GM12891 (cell line): ENCODE measurements at regions not wholly inside any gene's neighbourhood (a gene's known extent, or its start where the extent isn't known, plus 50 kb on each side); places are given as distances from the start of the nearest gene placed in this dataset.

Experiments
- DNase-seq: peaks from one replicate; pipeline ENCODE4 v3.0.0; 2011; ENCODE audit warnings: low spot score; ENCODE audit not compliant: insufficient read length
- FAIRE-seq: peaks from 2 replicates; lab custom pipeline; 2011; peaks lifted over from hg19 to GRCh38; lab: Jason Lieb, UNC
- PAX5 ChIP-seq: IDR thresholded peaks from 2 replicates; pipeline ENCODE4 v1.6.1; 2011; ENCODE audit warnings: low read length, moderate library complexity, mild to moderate bottlenecking; ENCODE audit not compliant: insufficient read depth, severe bottlenecking
- POLR2A ChIP-seq: IDR thresholded peaks from 2 replicates; pipeline ENCODE4 v1.6.1; 2011; ENCODE audit warnings: low read depth, low read length, control low read depth
- POLR2AphosphoS5 ChIP-seq: IDR thresholded peaks from 2 replicates; pipeline ENCODE4 v1.6.1; 2011; ENCODE audit warnings: low read depth, low read length, control low read depth
- POU2F2 ChIP-seq: IDR thresholded peaks from 2 replicates; pipeline ENCODE4 v1.6.1; 2011; ENCODE audit warnings: low read depth, mild to moderate bottlenecking, control low read depth, low read length, moderate library complexity
- SPI1 ChIP-seq: IDR thresholded peaks from 2 replicates; pipeline ENCODE4 v1.6.1; 2011; ENCODE audit warnings: low read depth, low read length, control low read depth
- TAF1 ChIP-seq: IDR thresholded peaks from 2 replicates; pipeline ENCODE4 v1.6.1; 2011; ENCODE audit warnings: low read depth, low read length, control low read depth

- no peak for DNase-seq
- TF ChIP-seq POLR2AphosphoS5: no peak
- no peak for TF ChIP-seq SPI1
- TF ChIP-seq POU2F2: no peak
- TF ChIP-seq PAX5: no peak
- TF ChIP-seq POLR2A: no peak
- no peak for TF ChIP-seq TAF1
- no peak for FAIRE-seq
Observed at GRCh38 chr17:82998637-82999036, 80.8 kb upstream of the METRNL start.

- DNase-seq (no peak), FAIRE-seq (no peak)
- TF ChIP-seq POLR2AphosphoS5: no peak
- TF ChIP-seq TAF1: no peak
- TF ChIP-seq POLR2A: no peak
- no peak for TF ChIP-seq POU2F2
- TF ChIP-seq SPI1: no peak
- no peak for TF ChIP-seq PAX5
Observed at GRCh38 chr17:83000738-83001137, 78.7 kb upstream of the METRNL start.

GRCh38 chr17:83002118-83002805, 77.1 kb upstream of the METRNL start:
- FAIRE-seq: no peak
- no peak for DNase-seq
- TF ChIP-seq POU2F2 (no peak), SPI1 (no peak), POLR2A (no peak), POLR2AphosphoS5 (no peak), PAX5 (no peak), TAF1 (no peak)

GRCh38 chr17:83004791-83005380, 74.5 kb upstream of the METRNL start:
- TF ChIP-seq PAX5 (no peak), TAF1 (no peak), SPI1 (no peak), POLR2A (no peak)
- DNase-seq (peak; percentile 7), FAIRE-seq (no peak)

GRCh38 chr17:83005639-83006038, 73.8 kb upstream of the METRNL start:
- peak; percentile 16 for DNase-seq
- no peak for TF ChIP-seq POLR2A
- TF ChIP-seq SPI1: no peak
- no peak for TF ChIP-seq PAX5
- TF ChIP-seq POU2F2: no peak
- no peak for TF ChIP-seq TAF1
- TF ChIP-seq POLR2AphosphoS5: no peak
- no peak for FAIRE-seq

GRCh38 chr17:83006515-83007455, 72.6 kb upstream of the METRNL start:
- FAIRE-seq: no peak
- TF ChIP-seq PAX5 (no peak), POU2F2 (no peak), POLR2A (no peak)
- DNase-seq: peak; percentile 9

- FAIRE-seq (no peak), DNase-seq (peak; percentile 4)
- TF ChIP-seq SPI1: no peak
- TF ChIP-seq POLR2AphosphoS5: no peak
- no peak for TF ChIP-seq POLR2A
- no peak for TF ChIP-seq TAF1
- TF ChIP-seq PAX5: no peak
- no peak for TF ChIP-seq POU2F2
Observed at GRCh38 chr17:83007504-83008185, 71.8 kb upstream of the METRNL start.

GRCh38 chr17:83008186-83008510, 71.3 kb upstream of the METRNL start:
- DNase-seq (peak; percentile 2), FAIRE-seq (no peak)
- TF ChIP-seq PAX5 (no peak), POLR2AphosphoS5 (no peak), SPI1 (no peak), TAF1 (no peak), POU2F2 (no peak), POLR2A (no peak)

GRCh38 chr17:83008526-83008925, 70.9 kb upstream of the METRNL start:
- FAIRE-seq (no peak), DNase-seq (peak; percentile 13)
- TF ChIP-seq POLR2AphosphoS5: no peak
- no peak for TF ChIP-seq SPI1
- TF ChIP-seq TAF1: no peak
- no peak for TF ChIP-seq POU2F2
- TF ChIP-seq PAX5: no peak
- TF ChIP-seq POLR2A: no peak
